Memory B cell (primary cell): ENCODE measurements at regions not wholly inside any gene's neighbourhood (a gene's known extent, or its start where the extent isn't known, plus 50 kb on each side); places are given as distances from the start of the nearest gene placed in this dataset.
"Not testable (repeated sequence)": the region's sequence is repeated elsewhere in the genome, so short reads cannot be mapped to it uniquely, and the experiment has no call there.

Source experiments
- ATAC-seq: fragments of 150-1000 bp; cut with Tn5 transposase; 2 replicates; pipeline ENCODE4 v1.10.0; 2021; ENCODE audit warnings: low read depth, mild to moderate bottlenecking, moderate library complexity
- DNase-seq, 2 donors: peaks; one replicate each; pipeline ENCODE4 v3.0.0; 2022; ENCODE audit warnings: low spot score in 2 of 2
- H3K27ac Mint-ChIP-seq: one replicate; pipeline ENCODE4 v1.8.0; 2022; ENCODE audit warnings: mild to moderate bottlenecking, moderate library complexity, mixed read lengths
- H3K27me3 Mint-ChIP-seq: one replicate; pipeline ENCODE4 v1.8.0; 2022; ENCODE audit warnings: mixed read lengths
- H3K36me3 Mint-ChIP-seq: one replicate; pipeline ENCODE4 v1.8.0; 2022; ENCODE audit warnings: mild to moderate bottlenecking, mixed read lengths
- H3K4me1 Mint-ChIP-seq: one replicate; pipeline ENCODE4 v1.8.0; 2022; ENCODE audit warnings: mixed read lengths
- H3K4me3 Mint-ChIP-seq: one replicate; pipeline ENCODE4 v1.8.0; 2022; ENCODE audit warnings: mild to moderate bottlenecking, moderate library complexity, mixed read lengths
- H3K9me3 Mint-ChIP-seq: one replicate; pipeline ENCODE4 v1.8.0; 2022; ENCODE audit warnings: mixed read lengths

DNA sequence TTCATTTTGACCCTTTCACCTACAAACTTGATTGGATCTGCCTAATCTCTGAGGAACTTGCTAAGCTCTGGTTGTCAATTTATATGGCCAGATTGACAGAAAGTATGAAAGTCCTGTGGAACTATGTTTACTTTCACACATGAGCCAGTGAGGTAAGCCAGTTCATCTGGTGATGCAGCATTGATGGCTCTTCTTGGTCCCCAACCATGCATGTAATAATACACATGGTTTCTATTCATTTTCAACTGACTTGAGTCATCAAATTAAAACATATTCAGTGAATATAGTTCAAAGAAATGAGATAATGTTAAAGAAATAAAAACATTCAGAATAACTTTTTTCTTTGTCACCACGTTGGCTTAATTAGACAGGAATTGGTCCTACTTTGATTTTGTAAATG is 336.1 kb upstream of the THBS1 start:
- Mint-ChIP-seq H3K27me3 (no peaks in the 10 kb centered on the region), H3K36me3 (no peaks in the 10 kb centered on the region), H3K4me3 (no peak overlapping the region), H3K27ac (no peak overlapping the region), H3K4me1 (no peaks in the 10 kb centered on the region), H3K9me3 (no peaks in the 10 kb centered on the region)
- ATAC-seq (no peak), DNase-seq (no peak)

DNA sequence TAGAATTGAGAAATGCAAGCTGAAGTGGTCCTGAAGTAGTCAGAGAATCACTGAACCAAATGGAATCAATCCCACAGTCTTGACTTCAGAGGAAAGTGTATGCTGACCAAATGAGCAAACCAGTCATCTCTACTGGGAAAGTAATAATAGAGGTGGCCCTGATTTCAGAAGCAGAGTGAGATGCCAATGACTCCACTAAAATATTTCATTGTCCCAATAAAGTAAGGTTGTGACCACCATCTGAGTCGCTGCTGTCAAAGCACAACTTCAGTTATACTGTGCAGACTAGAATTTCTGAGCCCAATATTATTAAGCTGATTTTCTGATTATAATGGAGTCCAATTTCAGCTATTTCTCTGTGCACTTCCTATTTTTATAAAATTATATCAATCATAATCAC is 334.4 kb upstream of the THBS1 start:
- Mint-ChIP-seq H3K36me3 (no peaks in the 10 kb centered on the region), H3K4me1 (no peaks in the 10 kb centered on the region), H3K4me3 (no peak overlapping the region), H3K27ac (no peak overlapping the region), H3K27me3 (no peaks in the 10 kb centered on the region), H3K9me3 (no peaks in the 10 kb centered on the region)
- DNase-seq (no peak), ATAC-seq (no peak)

- Mint-ChIP-seq H3K27me3 (no peaks in the 10 kb centered on the region), H3K4me1 (no peaks in the 10 kb centered on the region), H3K27ac (no peak overlapping the region), H3K9me3 (no peaks in the 10 kb centered on the region), H3K36me3 (no peaks in the 10 kb centered on the region), H3K4me3 (no peak overlapping the region)
- DNase-seq (no peak), ATAC-seq (no peak)
Observed at GRCh38 chr15:39247574-39247973, 333.3 kb upstream of the THBS1 start.

DNA sequence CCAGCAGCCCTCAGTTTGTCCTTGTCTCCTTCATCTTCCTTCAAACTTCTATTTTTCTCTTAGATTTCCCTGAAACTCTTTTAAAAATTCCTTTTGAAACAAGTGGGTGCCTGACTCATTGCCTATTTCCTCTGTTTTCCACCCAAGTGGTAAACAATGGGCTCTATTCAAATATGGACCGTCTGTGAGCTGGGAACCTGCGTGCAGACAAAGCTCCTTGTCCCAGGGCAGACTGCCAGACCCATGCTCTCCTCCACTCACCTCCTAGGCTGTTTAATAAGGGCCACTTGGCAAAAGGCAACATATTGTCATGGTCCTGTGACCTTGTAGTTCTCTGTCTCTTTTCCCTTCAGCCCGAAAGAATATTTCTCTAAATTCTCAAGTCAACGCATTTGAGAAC is 332.7 kb upstream of the THBS1 start:
- ATAC-seq (no peak), DNase-seq (no peak)
- Mint-ChIP-seq H3K4me1 (no peaks in the 10 kb centered on the region), H3K36me3 (no peaks in the 10 kb centered on the region), H3K9me3 (no peaks in the 10 kb centered on the region), H3K27ac (no peak overlapping the region), H3K4me3 (no peak overlapping the region), H3K27me3 (no peaks in the 10 kb centered on the region)

DNA sequence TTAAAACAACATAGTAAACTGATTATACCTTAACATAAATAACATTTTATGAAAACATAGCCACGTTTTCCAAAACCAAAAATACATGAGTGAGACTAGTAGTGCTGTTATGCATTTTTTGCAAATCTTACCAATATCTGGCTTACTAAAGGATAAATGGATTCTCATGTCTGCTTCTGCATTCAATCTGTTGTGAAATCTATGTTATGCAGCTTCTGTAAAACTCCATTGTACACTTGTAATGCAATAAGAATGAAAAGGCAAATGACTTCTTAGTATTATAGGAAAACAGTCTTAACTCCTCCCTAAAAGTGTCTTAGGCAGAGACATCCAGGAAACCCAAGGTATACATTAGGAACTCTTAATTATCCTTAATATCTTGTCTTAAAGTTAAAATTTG is 330.9 kb upstream of the THBS1 start:
- H3K4me1 Mint-ChIP-seq, result no peaks in the 10 kb centered on the region
- H3K36me3 Mint-ChIP-seq, result no peaks in the 10 kb centered on the region
- peaks cover 1% of the 10 kb centered on the region for H3K27me3 Mint-ChIP-seq
- no peaks in the 10 kb centered on the region for H3K9me3 Mint-ChIP-seq
- no peak overlapping the region for H3K4me3 Mint-ChIP-seq
- no peak for ATAC-seq
- no peak overlapping the region for H3K27ac Mint-ChIP-seq
- no peak for DNase-seq

DNA sequence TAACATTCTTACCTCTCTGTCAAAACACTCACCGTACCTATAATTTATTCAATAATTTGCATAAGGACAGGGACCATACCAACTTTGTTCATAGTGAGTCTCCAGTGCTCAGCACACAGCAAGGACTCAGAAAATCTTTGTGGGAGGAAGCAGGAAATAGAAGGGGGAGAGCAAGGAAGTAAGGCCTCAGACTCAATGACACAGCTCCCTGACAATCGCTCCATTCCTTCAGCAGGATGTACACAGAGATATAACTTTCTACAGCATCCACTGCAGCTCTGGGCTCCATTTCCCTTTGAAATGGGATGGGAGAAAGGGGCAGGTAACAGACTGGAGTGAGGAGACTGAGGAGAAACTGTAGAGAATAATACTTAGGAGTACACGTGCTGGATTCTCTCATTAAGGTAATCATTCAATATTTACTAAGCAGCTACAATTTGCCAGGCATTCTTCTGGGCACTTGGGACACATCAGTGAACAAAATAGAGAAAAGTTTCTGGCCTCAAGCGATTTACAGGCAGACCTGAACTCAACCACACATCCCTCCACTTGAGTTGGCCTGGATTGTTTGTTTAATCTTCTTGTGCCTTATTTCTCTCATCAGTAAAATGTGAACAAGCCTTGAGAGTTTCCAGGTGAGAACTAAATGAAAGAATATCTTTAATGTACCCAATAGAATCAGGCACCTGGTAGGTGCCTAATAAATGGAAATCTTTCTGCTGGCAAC is 330.3 kb upstream of the THBS1 start:
- H3K4me3 Mint-ChIP-seq, result no peak overlapping the region
- H3K27me3 Mint-ChIP-seq, result peaks cover 1% of the 10 kb centered on the region
- no peak overlapping the region for H3K27ac Mint-ChIP-seq
- no peaks in the 10 kb centered on the region for H3K36me3 Mint-ChIP-seq
- no peaks in the 10 kb centered on the region for H3K4me1 Mint-ChIP-seq
- ATAC-seq (no peak), DNase-seq (no peak)
- no peaks in the 10 kb centered on the region for H3K9me3 Mint-ChIP-seq

- no peak overlapping the region for H3K27ac Mint-ChIP-seq
- H3K4me1 Mint-ChIP-seq, result no peaks in the 10 kb centered on the region
- H3K27me3 Mint-ChIP-seq, result peaks cover 1% of the 10 kb centered on the region
- H3K9me3 Mint-ChIP-seq, result no peaks in the 10 kb centered on the region
- no peaks in the 10 kb centered on the region for H3K36me3 Mint-ChIP-seq
- DNase-seq (no peak), ATAC-seq (no peak)
- no peak overlapping the region for H3K4me3 Mint-ChIP-seq
Observed at GRCh38 chr15:39251413-39252133, 329.3 kb upstream of the THBS1 start.

GRCh38 chr15:39252134-39252470 is 328.8 kb upstream of the THBS1 start:
- H3K27me3 Mint-ChIP-seq, result peaks cover 1% of the 10 kb centered on the region
- H3K4me1 Mint-ChIP-seq, result no peaks in the 10 kb centered on the region
- no peaks in the 10 kb centered on the region for H3K9me3 Mint-ChIP-seq
- no peaks in the 10 kb centered on the region for H3K36me3 Mint-ChIP-seq
- no peak overlapping the region for H3K27ac Mint-ChIP-seq
- ATAC-seq, result no peak
- no peak overlapping the region for H3K4me3 Mint-ChIP-seq
- no peak for DNase-seq

GRCh38 chr15:39253552-39253951 is 327.3 kb upstream of the THBS1 start:
- DNase-seq, result no peak
- Mint-ChIP-seq H3K9me3 (no peaks in the 10 kb centered on the region), H3K27me3 (peaks cover 1% of the 10 kb centered on the region), H3K27ac (no peak overlapping the region), H3K36me3 (no peaks in the 10 kb centered on the region), H3K4me3 (no peak overlapping the region), H3K4me1 (no peaks in the 10 kb centered on the region)
- ATAC-seq, result no peak

DNA sequence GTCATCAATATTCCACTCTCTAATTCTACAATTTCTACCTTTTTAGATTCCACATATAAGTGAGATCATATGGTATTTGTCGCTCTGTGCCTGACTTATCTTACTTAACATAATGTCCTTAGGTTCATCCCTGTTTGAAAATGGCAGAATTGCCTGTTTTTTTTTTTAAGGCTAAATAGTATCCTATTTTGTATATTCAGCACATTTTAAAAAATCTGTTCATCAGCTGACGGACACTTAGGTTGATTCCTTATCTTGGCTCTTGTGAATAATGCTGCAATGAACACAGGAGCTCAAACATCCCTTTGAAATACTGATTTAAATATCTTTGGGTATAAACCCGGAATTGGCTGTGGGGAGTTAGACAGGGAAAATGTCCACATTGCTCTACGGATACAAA is 326.7 kb upstream of the THBS1 start:
- ATAC-seq (no peak), DNase-seq (no peak)
- Mint-ChIP-seq H3K27ac (no peak overlapping the region), H3K4me1 (no peaks in the 10 kb centered on the region), H3K4me3 (no peak overlapping the region), H3K27me3 (peaks cover 1% of the 10 kb centered on the region), H3K36me3 (no peaks in the 10 kb centered on the region), H3K9me3 (no peaks in the 10 kb centered on the region)

DNA sequence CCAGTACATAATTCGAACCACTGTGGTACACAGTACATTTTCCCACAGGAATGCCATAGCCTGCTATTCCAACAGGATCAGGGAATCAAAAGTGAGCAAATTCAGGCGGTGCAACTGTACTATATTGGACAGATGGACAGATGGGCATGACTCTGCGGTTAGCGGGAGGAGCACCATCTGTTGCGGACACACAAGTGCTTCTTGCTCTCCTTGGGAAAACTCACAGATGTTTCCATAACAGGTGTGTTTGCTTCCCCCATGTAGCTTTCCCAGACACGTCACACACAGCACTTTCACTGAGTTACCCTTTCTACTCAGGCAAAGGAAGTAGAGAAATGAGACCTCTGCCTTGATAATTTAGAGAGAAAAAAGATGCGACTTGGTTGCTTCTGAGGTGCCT is 325.1 kb upstream of the THBS1 start:
- Mint-ChIP-seq H3K4me1 (no peaks in the 10 kb centered on the region), H3K9me3 (no peaks in the 10 kb centered on the region), H3K4me3 (no peak overlapping the region), H3K36me3 (no peaks in the 10 kb centered on the region), H3K27me3 (peaks cover 1% of the 10 kb centered on the region), H3K27ac (no peak overlapping the region)
- ATAC-seq (no peak), DNase-seq (no peak)

- DNase-seq (no peak), ATAC-seq (no peak)
- no peak overlapping the region for H3K27ac Mint-ChIP-seq
- H3K27me3 Mint-ChIP-seq, result no peaks in the 10 kb centered on the region
- H3K9me3 Mint-ChIP-seq, result no peaks in the 10 kb centered on the region
- H3K4me3 Mint-ChIP-seq, result no peak overlapping the region
- no peaks in the 10 kb centered on the region for H3K36me3 Mint-ChIP-seq
- H3K4me1 Mint-ChIP-seq, result no peaks in the 10 kb centered on the region
Observed at GRCh38 chr15:39260391-39260790, 320.5 kb upstream of the THBS1 start.

- DNase-seq (no peak), ATAC-seq (no peak)
- Mint-ChIP-seq H3K27me3 (no peaks in the 10 kb centered on the region), H3K9me3 (no peaks in the 10 kb centered on the region), H3K36me3 (no peaks in the 10 kb centered on the region), H3K4me1 (no peaks in the 10 kb centered on the region), H3K27ac (no peak overlapping the region), H3K4me3 (no peak overlapping the region)
Observed at GRCh38 chr15:39260791-39261190, 320.1 kb upstream of the THBS1 start.

DNA sequence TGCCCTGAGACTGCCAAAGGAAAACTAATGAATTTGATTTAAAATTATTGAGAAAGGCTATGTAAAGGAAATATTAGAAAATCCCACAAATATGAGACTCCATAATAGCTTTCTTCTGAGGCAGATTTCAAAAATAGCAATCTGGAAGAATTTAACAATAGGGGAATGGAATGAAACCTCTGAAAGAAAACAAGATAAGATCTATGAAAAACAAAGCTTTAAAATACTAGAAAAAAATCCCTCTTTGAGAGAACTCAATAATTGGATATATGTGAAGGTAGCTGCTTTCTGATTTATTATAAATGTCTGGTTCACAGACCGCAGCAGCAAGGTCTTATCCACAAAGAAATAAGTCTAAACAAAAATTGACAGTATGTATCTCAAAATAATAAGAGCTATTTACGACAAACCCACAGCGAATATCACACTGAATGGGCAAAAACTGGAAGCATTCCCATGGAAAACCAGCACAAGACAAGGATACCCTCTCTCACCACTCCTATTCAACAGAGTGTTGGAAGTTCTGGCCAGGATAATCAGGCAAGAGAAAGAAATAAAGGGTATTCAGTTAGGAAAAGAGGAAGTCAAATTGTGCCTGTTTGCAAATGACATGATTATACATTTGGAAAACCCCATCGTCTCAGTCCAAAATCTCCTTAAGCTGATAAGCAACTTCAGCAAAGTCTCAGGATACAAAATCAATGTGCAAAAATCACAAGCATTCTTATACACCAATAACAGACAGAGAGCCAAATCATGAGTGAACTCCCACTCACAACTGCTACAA is 319.3 kb upstream of the THBS1 start:
- H3K27me3 Mint-ChIP-seq, H3K4me3 Mint-ChIP-seq, H3K4me1 Mint-ChIP-seq, ATAC-seq, DNase-seq, H3K36me3 Mint-ChIP-seq, H3K27ac Mint-ChIP-seq, H3K9me3 Mint-ChIP-seq: not testable (repeated sequence)
